Keratinocyte (primary cell): ENCODE measurements at regions not wholly inside any gene's neighbourhood (a gene's known extent, or its start where the extent isn't known, plus 50 kb on each side); places are given as distances from the start of the nearest gene placed in this dataset.

ENCODE experiments used
- EZH2 ChIP-seq: IDR thresholded peaks from one replicate; pipeline ENCODE4 v1.6.1; 2012; ENCODE audit warnings: inconsistent platforms, mild to moderate bottlenecking, low read length, moderate library complexity
- TF ChIP-seq, protein P1 (sequence below), 3 experiments: IDR thresholded peaks in 1 of 3; conservative IDR thresholded peaks in 1 of 3; optimal IDR thresholded peaks in 1 of 3; 2 replicates in 2 of 3; 3 replicates in 1 of 3; pipeline versions ENCODE3 to v1.5.1; 2011; ENCODE audit warnings: low read length in 3 of 3, mild to moderate bottlenecking in 3 of 3, moderate library complexity in 2 of 3, control low read depth in 1 of 3, inconsistent platforms in 1 of 3; ENCODE audit not compliant: insufficient read depth in 2 of 3; ENCODE audit errors: extremely low read depth in 1 of 3

DNA sequence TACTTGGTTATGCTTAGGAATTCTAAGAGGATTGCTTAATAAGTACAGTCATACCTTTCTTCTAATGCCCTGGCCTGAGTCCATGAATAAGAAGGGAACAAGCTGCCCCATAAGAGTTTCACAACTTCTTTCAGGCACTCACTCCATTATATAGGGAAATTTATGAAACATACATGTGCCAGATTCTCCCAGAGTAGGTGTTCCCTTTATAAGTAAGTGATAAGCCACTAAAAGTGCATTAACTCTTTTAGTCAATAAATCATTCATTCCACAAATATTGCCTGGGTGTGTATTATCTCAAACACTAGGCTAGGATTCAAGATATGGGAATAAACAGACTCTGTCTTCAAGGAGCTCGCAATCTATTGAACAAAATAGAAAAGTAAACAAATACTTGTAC lies 84.5 kb upstream of the RBBP8 start:
- TF ChIP-seq, protein P1, sequence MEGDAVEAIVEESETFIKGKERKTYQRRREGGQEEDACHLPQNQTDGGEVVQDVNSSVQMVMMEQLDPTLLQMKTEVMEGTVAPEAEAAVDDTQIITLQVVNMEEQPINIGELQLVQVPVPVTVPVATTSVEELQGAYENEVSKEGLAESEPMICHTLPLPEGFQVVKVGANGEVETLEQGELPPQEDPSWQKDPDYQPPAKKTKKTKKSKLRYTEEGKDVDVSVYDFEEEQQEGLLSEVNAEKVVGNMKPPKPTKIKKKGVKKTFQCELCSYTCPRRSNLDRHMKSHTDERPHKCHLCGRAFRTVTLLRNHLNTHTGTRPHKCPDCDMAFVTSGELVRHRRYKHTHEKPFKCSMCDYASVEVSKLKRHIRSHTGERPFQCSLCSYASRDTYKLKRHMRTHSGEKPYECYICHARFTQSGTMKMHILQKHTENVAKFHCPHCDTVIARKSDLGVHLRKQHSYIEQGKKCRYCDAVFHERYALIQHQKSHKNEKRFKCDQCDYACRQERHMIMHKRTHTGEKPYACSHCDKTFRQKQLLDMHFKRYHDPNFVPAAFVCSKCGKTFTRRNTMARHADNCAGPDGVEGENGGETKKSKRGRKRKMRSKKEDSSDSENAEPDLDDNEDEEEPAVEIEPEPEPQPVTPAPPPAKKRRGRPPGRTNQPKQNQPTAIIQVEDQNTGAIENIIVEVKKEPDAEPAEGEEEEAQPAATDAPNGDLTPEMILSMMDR (optimal IDR thresholded peaks at IDR 0.05 in 1 of 3, IDR thresholded peaks at IDR 0.05 in 1 of 3, conservative IDR thresholded peaks at IDR 0.05 in 1 of 3; ENCODE audit: extremely low read depth in 1 of 3, insufficient read depth in 2 of 3, low read length in 3 of 3): no peak
- no peak for TF ChIP-seq EZH2
